Amygdala (tissue), 56 donors: ENCODE measurements at regions not wholly inside any gene's neighbourhood (a gene's known extent, or its start where the extent isn't known, plus 50 kb on each side); places are given as distances from the start of the nearest gene placed in this dataset.
"Not testable (repeated sequence)": the region's sequence is repeated elsewhere in the genome, so short reads cannot be mapped to it uniquely, and the experiment has no call there.

Source experiments
- DNase-seq, 56 donors: peaks; one replicate each; lab custom pipeline; 2025; lab: John Stamatoyannopoulos, UW

DNA sequence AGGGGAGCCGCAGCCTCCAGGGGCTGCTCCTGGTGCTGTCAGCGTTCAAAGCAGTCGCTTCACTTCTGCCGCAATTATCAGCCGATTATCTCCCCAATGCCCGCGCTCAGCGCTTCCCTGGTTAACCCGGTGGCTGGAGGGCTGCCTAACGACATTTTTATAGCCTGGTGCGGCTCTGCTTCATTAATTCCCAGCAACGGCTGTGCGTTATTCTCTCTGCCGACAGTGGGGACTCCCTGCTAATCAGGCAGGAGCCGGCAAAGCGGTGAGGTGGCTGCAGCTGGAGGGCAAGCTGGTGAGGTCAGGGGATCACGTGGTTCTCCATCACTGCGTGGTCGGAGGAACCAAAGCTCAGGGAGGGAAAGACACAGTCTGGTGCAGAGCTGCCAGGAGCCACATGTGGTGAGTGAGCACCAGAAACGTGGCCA, 62.9 kb downstream of the GLRX5 start:
- DNase-seq = peak in 20 of 56 donors; percentile 2 to 55 (median 10)

DNA sequence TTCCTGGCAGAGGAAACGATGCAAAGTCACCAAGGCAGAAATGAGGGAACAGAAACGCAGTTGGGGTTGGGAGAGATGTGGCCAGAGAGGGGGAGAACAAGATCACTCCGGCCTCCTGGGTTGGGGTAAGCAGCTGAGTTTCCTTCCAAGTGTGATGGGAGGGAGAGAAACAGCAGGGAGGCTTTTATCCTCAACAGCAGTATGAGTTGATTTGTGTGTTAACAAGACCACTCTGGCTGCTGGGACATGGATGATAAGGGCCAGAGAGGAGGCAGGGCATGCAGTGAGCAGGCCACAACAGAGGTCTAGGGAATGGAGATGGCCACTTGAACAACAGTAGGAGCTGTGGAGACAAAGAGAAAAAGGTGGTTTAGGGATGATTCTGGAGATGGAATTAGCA, 66.8 kb downstream of the GLRX5 start:
- no peak for DNase-seq

DNA sequence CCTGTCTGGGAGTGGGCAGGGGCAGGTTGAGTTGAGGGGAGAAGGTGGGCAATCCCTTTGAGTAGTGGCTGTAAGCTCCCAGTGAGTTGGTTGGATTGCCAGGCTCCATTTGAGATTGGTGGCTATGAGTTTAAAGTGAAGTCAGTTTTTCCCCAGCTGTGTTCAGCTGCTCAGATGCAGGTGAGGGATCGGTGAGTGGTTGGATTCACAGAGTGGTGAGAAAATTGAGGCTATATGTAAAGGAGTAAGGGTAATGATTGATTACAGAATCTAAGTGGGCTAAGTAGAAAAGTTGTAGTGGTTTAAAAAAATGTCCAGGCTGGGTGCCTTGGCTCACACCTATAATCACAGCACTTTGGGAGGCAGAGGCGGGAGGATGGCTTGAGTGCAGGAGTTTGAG, 68.6 kb downstream of the GLRX5 start:
- no peak for DNase-seq

DNA sequence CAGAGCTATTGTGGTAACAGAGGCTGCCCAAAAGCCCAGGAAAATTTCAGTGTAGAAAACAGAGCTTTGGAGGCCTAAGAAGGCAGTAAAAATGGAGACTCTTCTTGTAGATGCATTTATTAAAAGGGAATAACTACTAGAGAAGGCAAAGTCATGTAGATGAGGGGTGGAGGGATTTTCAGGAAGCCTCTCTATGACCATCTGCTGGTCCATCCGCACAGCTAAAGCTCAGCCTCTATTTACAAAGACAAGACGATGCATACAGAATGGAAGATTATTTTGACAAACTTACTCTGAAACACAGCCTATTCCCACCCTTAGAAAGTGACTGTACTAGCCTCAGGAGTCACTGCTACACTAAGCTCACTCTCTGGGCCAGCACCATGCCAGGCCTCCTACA, 71.4 kb downstream of the GLRX5 start:
- no peak for DNase-seq

DNA sequence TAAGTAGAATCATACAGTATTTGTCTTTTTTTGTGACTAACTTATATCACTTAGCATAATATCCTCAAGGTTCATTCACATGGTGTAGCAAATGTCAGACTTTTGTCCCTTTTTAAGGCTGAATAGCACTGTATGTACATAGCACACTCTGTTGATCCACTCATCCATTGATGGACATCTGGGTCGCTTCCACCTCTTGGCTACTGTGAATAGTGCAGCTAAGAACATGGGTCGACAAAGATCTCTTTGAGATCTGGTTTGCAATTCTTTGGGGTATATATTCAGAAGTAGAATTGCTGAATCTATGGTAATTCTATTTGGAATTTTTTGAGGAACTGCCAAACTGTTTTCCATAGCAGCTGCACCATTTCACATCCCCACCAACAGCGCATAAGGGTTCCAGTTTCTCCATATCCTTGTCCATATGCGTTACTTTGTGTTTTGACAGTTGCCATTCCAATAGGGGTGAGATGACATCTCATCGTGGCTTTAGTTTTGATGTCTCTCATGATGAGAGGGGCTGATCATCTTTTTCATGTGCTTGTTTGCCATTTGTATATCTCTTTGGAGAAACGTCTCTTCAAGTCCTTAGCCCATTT, 73.9 kb downstream of the GLRX5 start:
- no peak for DNase-seq

DNA sequence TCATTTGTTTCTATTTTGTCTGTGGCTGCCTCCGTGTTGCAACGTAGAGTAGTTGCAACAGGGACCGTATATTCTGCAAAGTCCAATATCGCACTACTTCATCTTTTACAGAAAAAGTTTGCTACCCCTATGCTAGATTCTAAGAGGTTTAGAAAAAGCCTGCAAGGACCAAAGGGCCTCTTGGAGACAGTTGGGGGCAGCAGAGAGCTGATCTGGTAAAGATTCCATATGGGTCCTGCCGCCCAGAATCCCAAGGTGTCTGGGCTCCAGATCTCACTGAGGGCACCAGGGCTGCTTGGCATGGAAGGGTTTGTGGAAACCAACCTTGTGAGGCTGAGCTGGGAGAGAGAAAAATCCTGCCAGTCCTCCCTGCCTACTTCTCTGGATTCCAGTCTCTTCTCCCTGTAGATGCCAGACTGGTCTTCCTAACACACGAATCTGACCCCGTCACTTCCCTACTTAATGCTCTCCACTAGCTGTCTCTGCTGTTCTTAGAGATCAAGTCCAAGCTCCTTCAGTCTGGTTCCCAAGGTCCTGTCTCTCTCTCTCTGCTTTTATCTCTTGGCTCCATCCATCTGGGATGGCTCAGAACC, 74.6 kb downstream of the GLRX5 start:
- DNase-seq = peak in 5 of 56 donors; percentile 1 to 6 (median 4)

DNA sequence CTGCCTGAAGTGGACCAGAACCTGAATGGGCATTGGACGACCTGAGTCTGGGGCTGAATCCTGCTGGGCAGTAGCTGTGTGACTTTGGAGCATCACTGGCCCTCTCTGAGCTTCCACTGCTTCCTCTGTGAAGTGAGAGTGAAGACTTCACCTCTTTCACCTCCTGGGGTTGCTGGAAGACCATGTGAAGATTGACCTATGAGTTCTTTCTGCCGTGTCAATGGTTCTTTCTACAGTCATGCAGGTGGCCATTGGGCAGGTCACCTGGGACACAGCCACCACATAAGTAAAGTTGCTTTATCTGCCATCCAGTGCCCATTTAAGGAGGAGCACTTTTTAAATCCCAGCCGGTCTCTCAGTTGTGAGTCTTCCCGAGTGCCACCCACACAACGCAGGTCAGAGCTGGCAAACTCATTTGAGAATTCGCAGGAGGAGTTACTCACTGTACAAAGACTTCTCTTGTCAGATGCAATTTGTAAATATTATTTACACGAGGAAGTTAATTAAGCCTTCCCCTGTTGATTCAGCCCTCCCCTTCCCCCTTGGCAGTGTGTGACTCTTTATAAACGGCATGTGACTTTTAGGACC, 74.8 kb upstream of the TCL1B start:
- peak in 2 of 56 donors; percentile 1 to 2 for DNase-seq

DNA sequence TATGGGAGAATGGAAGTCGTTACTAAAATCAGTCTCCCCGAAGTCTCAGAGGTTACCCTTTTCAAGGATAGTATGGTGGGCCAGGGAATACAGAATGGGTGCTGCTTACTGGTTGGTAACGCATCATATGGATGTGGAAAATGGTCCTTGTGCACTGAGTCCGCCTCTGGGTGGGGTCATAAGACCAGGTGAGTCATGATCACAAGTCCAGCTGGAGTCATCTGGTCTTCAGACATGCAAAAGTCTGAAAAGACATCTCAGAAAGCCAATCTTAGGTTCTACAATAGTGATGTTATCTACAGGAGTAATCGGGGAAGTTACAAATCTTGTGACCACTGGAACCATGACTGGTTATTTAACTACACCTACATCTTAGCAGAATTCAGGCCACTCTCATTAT, 71.9 kb upstream of the TCL1B start:
- no peak for DNase-seq

DNA sequence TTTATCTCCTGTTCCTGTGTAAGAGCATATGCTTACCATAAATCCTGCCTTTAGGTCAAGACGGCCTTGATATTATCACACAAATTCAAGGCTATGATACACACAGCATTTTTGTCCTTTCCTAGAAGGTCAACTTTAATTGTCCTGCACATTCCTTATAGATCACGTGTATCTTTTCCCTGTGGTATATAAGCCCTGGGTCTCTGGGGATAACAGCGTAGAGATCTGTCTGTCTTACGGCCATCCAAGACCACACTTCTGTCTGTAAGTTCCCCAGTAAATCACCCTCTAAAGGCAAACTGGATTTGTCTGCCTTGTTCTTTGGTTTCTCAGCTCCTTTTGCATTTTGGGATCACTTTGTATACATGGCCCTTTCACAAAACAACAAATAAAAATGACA, 69.5 kb upstream of the TCL1B start:
- DNase-seq = no peak

DNA sequence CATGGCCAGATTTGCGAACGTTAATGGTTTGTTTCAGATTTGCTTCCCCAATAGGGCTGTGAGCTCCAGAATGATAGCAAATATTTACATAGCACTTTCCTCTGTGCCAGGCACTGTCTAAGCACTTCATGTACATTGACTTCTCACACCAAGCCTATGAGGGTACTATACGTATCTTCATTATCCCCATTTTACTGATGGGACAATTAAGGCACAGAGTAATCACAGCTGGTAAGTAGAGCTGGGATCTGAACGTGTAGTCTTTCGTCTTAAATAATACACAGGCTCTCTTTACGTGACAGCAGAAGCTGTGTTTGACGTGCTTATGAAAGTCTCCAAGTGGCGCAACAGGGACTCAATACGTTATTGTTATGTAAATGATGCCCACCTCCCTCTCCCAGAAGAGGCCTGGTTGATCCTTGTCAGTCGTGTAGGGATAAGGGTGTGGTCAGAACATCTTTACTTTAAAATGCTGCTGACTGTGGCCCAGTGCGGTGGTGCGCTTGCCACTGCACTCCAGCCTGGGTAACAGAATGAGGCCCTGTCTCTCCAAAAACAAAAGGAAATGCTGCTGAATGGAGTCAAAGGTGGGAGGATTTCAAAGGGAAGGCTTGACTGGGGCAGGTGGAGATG, 66.3 kb upstream of the TCL1B start:
- DNase-seq = no peak

DNA sequence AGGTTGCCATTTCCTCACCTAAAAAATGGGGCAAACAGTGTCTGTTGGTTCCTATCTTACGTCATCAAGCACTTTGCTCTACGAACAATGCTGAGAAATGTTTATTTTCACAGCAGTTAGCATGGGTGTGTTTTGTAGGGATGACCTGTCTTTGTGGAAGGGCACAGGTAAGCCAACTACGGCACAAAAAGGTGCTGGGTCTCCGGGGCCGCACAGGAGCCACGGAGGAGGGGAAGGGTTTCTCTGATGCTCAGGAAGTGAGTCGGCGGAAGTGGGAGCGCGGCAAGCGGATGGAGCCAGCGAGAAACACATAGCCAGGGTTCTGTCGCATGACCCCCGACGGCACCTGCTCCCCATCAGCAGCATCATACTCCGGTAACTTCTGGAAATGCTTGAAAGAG, 65.6 kb upstream of the TCL1B start:
- DNase-seq = no peak

DNA sequence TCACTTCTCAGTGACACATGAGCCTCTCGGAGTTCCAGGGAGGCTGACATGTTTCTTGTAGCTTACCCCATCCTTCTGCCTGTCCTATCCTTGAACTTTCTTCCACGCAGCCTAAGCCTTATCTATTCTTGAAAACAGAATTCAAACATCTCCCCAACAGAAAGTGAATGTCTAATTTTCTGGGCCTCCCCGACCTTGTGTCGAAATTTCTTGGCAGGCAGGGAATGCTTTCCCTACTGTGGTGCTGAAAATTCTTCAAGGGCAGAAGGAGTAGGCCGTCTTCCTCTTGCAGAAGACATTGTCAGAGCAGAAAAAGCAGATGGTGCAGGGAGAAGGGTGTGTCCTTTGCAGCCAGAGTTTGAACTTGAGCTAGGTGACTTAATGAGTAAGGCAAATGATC, 63.0 kb upstream of the TCL1B start:
- no peak for DNase-seq

DNA sequence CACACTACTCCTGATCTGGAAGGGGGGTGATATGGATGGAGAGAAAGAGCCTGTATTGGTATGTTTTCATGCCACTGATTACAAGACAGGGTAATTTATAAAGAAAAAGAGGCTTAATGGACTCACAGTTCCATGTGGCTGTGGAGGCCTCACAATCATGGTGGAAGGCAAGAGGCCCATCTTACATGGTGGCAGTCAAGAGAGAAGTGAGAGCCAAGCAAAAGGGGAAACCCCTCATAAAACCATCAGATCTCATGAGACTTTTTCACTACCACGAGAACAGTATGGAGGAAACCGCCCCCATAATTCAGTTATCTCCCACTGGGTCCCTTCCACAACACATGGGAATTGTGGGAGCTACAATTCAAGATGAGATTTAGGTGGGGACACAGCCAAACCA, 60.5 kb upstream of the TCL1B start:
- not testable (repeated sequence) for DNase-seq

DNA sequence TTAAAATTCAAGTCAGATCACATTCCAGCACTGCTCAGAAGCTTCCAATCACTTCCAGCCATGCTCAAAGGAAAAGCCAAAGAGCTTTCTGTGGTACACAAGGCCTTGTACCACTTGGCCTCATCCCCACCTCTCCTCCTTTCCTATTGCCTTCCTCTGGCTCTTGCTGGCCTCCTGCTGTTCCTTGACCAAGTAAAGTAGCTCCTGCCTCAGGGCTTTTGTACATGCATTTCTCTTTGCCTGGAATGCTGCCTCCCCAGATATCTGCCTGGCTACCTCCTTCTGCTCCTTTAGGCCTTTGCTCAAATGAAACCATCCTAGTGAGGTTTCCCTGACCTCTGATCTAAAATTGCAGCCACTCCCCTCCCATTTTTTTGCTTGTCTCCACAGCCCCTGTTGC, 51.2 kb upstream of the TCL1B start:
- DNase-seq = no peak
